ENCODE measurements at regions not wholly inside any gene's neighbourhood (a gene's known extent, or its start where the extent isn't known, plus 50 kb on each side); places are given as distances from the start of the nearest gene placed in this dataset.

GRCh38 chr19:29401712-29402421 lies 123.9 kb upstream of the VSTM2B start:
- peaks cover 92% of the 10 kb centered on the region for H3K27me3 ChIP-seq (ENCODE audit: insufficient read depth, low read depth, severe bottlenecking)
- H3K4me3 ChIP-seq (ENCODE audit: low read depth, low read length) = no peak overlapping the region
- no peaks in the 10 kb centered on the region for H3K9me3 ChIP-seq (ENCODE audit: severe bottlenecking)
- no peaks in the 10 kb centered on the region for H3K36me3 ChIP-seq
- no peak for TF ChIP-seq CTCF (IDR thresholded peaks at IDR 0.05; ENCODE audit: low read depth, low read length)
- no peak for DNase-seq
- H3K27ac ChIP-seq = no peak overlapping the region

GRCh38 chr19:29402563-29402962 lies 123.2 kb upstream of the VSTM2B start:
- H3K9me3 ChIP-seq (ENCODE audit: severe bottlenecking) = no peaks in the 10 kb centered on the region
- H3K4me3 ChIP-seq (ENCODE audit: low read depth, low read length) = no peak overlapping the region
- no peaks in the 10 kb centered on the region for H3K36me3 ChIP-seq
- DNase-seq = no peak
- no peak for TF ChIP-seq CTCF (IDR thresholded peaks at IDR 0.05; ENCODE audit: low read depth, low read length)
- peaks cover 91% of the 10 kb centered on the region for H3K27me3 ChIP-seq (ENCODE audit: insufficient read depth, low read depth, severe bottlenecking)
- H3K27ac ChIP-seq = no peak overlapping the region

- Histone ChIP-seq H3K9me3 (ENCODE audit: severe bottlenecking) (no peaks in the 10 kb centered on the region), H3K27me3 (ENCODE audit: insufficient read depth, low read depth, severe bottlenecking) (peaks cover 91% of the 10 kb centered on the region)
- DNase-seq = no peak
These were observed 121.8 kb upstream of the VSTM2B start for GRCh38 chr19:29404015-29404414.

GRCh38 chr19:29404951-29405727 lies 120.7 kb upstream of the VSTM2B start:
- no peaks in the 10 kb centered on the region for H3K9me3 ChIP-seq (ENCODE audit: severe bottlenecking)
- no peak overlapping the region for H3K4me3 ChIP-seq (ENCODE audit: low read depth, low read length)
- DNase-seq = no peak
- no peak overlapping the region for H3K27ac ChIP-seq
- TF ChIP-seq CTCF (IDR thresholded peaks at IDR 0.05; ENCODE audit: low read depth, low read length) = no peak
- peaks cover 89% of the 10 kb centered on the region for H3K27me3 ChIP-seq (ENCODE audit: insufficient read depth, low read depth, severe bottlenecking)
- no peaks in the 10 kb centered on the region for H3K36me3 ChIP-seq

More at GRCh38 chr19:29404015-29404414, 121.8 kb upstream of the VSTM2B start:
- TF ChIP-seq CTCF (IDR thresholded peaks at IDR 0.05; ENCODE audit: low read depth, low read length) = no peak
- H3K27ac ChIP-seq = no peak overlapping the region
- no peaks in the 10 kb centered on the region for H3K36me3 ChIP-seq
- no peak overlapping the region for H3K4me3 ChIP-seq (ENCODE audit: low read depth, low read length)

GRCh38 chr19:29405728-29405995 lies 120.1 kb upstream of the VSTM2B start:
- Histone ChIP-seq H3K9me3 (ENCODE audit: severe bottlenecking) (no peaks in the 10 kb centered on the region), H3K27ac (no peak overlapping the region), H3K36me3 (no peaks in the 10 kb centered on the region), H3K4me3 (ENCODE audit: low read depth, low read length) (no peak overlapping the region), H3K27me3 (ENCODE audit: insufficient read depth, low read depth, severe bottlenecking) (peaks cover 88% of the 10 kb centered on the region)
- TF ChIP-seq CTCF (IDR thresholded peaks at IDR 0.05; ENCODE audit: low read depth, low read length) = no peak
- DNase-seq = no peak

Measured in WERI-Rb-1 (cell line).